ENCODE measurements at regions not wholly inside any gene's neighbourhood (a gene's known extent, or its start where the extent isn't known, plus 50 kb on each side); places are given as distances from the start of the nearest gene placed in this dataset.
"Not testable (repeated sequence)": the region's sequence is repeated elsewhere in the genome, so short reads cannot be mapped to it uniquely, and the experiment has no call there.

DNA sequence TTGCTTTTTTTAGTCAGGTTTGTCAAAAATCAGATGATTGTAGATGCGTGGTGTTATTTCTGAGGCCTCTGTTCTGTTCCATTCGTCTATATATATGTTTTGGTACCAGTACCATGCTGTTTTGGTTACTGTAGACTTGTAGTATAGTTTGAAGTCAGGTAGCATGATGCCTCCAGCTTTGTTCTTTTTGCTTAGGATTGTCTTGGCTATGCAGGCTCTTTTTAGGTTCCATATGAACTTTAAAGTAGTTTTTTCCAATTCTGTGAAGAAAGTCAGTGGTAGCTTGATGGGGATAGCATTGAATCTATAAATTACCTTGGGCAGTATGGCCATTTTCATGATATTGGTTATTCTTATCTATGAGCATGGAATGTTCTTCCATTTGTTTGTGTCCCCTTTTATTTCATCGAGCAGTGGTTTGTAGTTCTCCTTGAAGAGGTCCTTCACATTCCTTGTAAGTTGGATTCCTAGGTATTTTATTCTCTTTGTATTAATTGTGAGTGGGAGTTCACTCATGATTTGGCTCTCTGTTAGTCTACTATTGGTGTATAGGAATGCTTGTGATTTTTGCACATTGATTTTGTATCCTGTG lies 70.1 kb upstream of the TOP3B start:
- DNase-seq: not testable (repeated sequence)

DNA sequence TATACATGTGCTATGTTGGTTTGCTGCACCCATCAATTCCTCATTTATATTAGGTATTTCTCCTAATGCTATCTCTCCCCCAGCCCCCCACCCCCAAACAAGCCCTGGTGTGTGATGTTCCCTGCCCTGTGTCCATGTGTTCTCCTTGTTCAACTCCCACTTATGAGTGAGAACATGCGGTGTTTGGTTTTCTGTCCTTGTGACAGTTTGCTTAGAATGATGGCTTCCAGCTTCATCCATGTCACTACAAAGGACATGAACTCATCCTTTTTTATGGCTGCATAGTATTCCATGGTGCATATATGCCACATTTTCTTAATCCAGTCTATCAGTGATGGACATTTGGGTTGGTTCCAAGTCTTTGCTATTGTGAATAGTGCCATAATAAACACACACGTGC lies 68.4 kb upstream of the TOP3B start:
- DNase-seq: not testable (repeated sequence)

DNA sequence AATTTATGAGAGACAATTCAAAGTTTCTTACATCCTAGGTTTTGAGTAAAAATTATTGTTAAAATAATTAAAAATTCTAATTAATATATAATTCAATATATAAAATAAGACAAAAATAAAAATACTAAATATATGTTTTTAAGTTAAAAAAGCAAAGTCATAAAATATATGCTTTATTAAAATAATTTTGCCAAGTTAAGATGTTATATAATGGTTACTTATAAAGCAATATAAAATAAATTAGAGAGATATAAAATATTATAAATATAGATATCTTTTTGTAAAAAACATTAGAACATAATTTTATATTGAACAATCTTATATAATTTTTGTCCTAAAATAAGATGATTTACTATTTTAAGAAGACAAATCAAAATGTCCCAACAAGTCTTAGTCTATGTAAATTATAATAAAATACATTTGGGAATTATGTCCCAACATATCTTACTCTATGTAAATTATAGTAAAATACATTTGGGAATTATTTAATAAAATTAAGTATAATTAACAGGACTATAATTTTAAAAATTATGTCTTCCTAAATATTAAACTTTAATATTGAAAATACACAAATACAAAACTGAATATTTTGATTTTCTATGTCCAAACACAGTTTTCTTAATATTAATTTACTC lies 67.7 kb upstream of the TOP3B start:
- DNase-seq: no peak

DNA sequence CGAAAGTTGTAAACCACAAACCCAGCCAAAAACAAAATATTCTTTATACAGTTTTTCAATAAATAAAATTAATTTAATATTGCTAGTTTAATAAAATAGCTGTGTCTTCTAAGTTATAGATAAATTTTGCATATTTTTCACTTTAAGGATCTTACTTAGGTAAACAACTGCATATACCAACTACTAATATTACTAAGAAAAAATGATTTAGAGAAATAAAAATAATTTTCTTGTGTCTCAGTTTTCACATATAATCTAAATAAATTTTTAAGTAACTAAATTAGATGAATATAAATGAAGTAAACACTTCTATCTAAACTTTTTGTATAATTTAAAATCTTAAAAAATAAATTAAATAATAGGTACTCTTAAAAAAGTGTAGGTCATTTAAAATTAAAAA lies 67.1 kb upstream of the TOP3B start:
- DNase-seq: no peak

DNA sequence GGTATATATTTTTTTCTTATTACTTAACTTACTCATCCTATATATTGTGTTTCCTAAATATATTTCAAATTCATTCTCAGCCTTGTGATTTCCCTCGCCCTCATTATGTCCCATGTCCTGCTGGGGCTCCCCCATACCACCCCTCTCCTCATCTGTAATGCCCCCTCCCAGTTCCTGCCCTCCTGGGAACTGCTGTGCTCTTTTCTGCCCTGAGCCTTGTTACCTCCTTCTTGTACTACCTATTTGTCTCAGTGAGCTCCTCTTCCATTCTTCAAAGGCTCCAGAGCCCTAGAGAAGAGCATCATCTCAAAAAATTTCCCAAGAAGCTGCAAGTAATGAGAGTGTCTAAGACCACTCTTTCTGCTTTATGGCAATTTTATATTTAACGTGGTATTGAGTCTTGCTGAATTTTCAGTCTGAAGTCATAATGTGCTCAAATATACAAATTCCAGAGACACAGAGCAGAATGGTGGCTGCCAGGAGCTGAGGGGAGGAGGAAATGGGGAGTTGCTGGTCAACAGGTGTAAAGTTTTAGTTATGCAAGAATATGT lies 66.5 kb upstream of the TOP3B start:
- DNase-seq: no peak

DNA sequence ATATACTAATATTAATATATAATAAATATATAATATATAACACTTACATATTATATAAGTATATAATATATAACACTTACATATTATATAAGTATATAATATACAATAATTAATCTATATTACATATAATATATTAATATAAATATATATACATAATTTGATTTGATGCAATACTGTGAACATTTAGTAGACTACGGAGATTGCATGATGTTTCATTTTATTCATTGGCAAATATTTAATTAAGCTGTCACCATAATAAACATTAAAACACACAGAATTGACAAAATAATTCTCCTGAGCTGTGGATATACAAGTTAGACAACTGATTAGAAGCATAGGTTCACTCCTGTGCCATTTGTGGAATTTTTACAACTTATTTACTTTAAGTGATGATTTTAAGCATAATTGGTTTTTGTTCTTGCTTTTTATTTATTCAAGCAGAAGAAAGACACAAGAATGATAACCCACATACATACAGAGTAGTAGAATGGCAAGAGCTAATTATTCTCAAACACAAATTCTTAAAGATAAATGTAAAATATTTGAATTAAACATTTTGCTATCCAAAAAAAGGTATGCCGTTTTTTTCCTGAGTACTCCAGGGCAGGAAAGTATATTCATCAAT lies 65.8 kb upstream of the TOP3B start:
- no peak for DNase-seq

DNA sequence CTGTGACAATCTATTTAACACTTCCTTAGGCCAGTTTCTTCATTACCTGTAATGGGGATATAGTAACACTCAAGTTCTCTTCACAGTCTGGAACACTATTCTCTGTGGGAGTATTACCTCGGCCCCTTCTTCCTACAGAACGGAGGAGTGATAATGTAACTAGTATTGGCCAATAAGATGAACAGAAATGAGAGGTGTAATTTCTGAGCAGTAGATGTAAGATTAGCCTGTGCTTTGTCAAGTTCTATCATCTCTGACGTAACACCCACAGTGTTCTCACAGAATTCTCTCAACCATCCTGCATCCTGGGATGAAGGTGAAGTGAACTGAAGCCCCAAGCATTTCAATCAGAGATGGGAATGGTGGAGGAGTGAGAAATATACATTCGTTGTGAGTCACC lies 65.2 kb upstream of the TOP3B start:
- DNase-seq: no peak

DNA sequence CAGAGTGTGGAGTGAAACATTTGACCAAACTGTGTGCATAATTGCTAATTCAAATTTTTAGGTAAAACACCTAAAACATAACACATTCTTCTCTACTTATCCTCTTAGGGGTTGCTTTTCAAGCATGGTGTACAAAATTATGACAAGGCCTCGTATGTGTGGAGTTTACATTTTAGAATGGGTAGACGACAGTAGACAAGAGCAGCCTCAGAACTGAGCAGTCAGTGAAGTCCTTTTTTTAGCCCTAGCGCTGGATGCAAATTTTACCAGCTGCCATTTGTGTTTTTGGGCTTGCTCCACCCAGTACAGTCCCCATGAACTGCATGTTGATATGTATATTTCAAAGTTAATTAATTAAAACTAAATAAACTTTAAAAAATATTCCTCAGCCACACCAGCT lies 64.7 kb upstream of the TOP3B start:
- no peak for DNase-seq

DNA sequence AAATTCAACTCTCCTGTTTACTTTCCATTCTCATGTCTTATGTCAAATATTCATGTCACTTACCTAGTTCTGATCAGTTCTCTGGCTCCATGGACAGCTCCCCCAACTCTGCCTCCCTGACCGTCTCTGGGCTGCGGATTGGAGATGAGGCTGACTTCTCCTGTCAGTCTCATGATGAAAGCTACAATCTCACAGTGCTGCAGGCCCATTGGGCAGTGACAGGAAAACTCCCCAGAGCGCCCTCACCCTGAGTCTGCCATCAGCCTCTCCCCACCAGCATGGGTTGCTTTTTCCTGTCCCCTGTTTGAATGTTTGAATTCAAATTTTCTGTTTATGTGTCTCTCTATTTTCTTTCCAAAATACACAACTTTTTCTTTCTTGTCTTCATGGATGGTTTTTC lies 63.8 kb upstream of the TOP3B start:
- DNase-seq: no peak

DNA sequence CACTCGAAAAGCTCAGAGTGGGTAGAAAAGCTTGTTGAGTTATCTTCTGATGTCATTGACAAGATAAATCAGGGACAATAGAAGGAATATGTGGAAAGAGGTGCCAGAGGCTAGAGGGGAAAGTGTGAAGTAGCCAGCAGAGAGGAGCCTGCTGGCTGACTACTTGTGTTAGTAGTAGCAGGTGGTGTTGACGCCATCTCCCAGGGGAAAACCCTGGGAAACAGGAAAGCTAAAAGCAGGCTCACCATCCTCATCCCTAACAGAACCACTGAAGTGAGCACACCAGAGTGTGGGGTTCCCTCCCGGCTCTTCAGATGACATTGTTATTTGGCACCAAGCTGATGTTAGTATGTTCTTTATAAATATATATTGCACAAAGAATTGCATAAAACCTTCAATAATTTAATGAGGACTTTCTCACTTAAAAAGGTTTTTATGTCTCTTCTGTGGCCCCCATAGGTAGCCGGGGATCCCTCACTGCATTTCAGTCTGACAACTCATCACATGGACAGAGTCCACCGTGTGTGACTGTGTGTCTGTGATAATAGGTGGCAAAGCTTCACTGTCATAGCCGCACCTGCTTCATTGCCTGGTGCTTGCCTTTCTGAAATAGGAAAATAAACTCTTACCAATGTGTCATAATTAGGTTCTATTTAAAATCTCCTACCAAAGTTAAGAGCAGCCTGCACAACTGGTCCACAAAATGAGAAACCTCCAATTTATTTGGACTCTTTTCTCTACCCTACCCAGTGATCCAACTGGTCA lies 63.2 kb upstream of the TOP3B start:
- DNase-seq: no peak

DNA sequence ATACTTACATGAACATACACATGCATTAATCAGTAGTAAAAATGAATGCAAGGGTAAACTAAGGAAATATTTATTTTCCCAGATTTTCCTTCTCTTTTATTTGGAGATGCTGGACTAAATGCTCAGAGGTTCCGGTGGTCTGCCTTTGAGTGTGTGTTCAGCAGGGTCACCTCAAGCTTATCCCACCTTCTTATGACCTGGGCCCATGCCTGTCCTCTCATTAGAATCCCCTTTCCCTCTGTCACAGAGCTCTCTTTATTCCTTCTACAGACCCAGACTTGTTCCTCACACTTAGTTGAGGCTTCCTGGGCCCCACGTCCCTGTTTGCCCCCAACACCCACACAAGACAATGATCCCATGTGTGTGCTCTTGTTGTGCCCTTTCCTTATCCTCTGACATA lies 61.6 kb upstream of the TOP3B start:
- DNase-seq: no peak

DNA sequence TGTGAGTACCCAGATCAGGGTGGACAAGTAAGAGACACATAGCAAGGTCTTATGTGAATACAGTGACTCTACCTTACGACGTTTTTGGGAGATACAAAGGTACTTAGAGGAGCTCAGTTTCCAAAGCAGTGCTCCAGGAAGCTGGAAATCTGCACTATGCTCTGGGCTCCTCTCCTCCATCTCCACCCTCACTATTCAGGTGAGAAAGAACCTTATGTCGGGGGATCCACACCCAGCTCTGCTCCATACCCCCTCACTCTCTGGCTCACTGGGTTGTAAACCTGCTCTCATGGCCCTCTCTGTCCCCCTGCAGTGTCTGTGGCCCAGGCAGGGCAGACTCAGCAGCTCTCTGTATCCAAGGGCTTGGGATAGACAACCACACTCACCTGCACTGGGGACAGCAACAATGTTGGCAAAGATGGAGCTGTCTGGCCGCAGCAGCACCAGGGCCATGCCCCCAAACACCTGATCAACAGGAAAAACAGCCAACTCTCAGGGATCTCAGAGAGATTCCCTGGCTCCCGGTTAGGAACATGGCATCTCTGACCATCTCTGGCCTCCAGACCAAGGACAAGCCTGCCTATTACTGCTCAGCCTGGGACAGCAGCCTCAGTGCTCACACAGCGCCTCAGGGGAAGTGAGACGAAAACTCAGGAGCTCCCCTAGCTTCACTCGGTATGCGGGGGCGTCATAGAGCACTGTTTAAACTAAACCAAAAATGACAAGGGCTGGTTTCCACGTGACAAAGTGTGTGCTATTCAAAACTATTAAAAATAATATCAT lies 60.9 kb upstream of the TOP3B start:
- DNase-seq: no peak

DNA sequence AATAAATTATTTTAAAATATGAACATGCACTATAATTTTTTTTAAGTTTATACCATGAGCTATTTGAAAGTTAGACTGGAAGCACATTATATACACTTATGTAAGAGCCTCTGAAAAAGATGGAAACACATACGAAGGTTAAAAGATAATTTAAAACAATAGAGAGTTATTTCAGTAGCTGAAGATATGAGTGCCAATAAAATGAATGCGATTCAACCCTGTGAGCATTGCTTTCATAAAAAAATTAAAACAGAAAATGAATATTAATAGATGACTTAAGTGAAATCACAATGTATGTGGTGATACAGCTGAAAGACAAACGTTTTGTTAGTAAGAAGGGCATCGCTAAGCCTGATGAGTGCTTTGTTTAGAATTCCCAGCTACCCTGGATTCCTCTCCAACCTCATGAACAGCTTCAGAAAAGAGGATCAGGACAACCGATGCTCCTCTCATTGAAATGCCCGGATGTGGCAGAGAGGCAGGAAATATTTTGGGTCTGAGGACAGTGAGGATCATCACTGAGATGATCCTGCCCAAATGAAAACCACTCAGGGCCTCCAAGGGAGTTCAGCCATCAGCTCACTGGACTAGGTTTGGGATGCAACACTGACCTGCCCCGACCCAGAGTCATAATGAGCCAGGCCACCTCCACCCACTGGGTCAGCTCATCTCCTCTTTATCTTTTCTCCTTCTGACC lies 60.2 kb upstream of the TOP3B start:
- DNase-seq: no peak

DNA sequence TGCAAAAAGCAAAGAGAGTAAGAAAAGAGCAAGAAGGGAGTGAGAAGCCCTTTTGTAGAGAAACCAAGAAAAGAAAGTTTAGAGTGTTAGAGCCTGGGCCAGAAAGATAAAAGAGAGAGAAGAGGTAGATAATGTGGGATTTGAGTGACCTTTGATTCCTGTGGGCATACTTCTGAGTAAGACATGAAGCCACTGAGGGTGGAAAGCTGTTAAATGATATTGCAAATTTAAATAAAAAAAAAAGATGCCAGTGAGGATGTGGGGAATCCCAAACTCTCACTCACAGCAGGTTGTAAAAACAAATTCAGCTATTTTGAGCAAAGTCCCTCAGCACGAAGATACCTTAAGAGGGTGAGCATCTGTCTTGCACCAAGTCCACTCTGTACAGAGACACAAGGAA lies 59.4 kb upstream of the TOP3B start:
- no peak for DNase-seq

DNA sequence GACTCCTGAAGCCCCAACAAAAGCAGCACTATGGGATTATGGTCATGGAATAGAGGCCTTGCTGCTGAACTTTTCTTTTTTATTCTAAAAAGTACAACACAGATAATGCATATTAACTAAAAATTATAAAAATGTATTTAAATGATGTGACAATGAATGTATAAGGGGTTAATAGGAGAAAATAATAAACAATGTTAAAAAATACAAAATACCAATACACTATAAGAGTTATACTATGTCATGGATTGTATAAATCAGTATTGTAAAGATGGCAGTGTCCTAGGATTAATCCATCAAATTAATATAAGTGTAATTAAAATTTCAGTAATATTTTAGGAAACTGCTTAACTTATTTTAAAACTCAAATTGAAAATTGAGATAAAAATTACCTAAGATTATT lies 58.3 kb upstream of the TOP3B start:
- DNase-seq: no peak

DNA sequence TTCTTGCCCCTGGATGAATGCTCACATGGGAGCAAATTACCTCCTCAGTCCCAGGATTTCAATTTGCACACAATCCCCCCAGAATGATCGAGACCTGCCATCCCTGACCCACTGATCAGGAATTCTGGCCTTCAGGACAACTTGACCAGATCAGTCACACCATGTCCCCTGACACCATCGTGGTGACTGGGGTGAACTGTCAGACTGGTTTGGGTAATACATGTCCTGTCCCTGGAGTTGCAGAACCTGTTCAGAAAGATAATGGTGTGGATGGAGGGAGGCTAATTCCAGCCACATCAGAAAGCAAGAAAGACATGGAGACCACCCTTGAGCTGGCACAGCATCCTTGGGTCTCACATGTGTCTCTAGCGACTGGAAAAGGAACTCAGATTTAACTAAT lies 57.9 kb upstream of the TOP3B start:
- DNase-seq: no peak

DNA sequence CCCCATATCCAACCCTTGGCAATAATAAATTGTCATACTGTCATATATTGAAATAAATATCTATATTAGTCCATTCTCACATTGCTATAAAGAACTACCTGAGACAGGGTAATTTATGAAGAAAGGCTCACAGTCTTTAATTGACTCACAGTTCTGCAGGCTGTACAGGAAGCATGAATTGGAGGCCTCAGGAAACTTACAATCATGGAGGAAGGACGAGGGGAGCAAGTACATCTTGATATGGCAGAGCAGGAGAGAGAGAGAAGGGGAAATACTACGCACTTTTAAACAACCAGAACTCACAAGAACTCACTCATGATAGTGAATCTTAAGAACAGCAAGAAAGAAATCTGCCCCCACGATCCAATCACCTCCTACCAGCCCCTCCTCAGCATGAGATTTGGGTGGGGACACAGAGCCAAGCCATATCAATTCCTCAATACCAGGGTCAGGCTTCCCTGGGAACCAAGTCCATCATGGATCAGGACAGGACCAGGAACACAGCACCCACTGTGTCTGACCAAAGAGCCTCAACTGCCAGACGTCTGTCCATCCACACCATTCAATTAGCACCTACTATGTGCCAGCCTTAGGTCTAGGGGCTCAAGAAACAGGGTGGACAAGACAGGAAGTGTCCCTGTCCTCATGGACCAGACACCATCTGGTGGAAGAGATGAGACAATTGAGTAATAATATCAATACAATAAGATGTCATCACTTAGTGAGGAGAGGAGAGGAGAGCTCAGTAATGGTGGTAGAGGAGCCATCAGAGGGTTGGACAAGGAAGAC lies 56.9 kb upstream of the TOP3B start:
- DNase-seq: no peak

DNA sequence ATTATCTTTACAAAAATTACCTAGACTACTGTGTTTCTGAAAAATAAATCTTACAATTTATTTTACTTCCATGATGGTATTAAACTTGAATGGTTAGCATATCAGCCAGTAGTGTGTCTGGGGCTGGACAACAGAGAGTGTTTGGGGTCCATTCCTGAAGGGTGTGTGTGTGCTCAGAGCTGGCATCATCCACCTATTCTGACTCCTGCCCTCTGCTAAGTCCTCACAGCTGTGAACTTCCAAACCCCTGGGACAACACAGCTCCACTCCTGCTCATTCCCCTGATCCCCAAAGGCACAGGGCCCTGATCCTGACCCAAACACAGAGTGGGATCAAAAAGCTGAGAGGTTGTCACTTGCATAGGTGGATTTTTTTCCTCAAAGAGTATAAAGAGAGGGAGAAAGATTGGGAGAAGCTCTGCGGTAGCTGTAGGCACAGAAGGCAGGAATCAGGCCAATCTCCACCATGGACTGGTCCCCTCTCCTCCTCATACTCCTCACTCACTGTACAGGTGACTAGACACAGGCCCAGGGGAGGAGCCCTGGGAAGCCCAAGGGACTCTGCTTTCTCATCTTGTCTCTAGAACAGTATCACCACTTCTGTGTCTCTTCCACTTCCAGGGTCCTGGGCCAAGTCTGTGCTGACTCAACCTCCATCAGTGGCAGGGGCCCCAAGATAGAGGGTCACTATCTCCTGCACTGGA lies 55.7 kb upstream of the TOP3B start:
- no peak for DNase-seq

DNA sequence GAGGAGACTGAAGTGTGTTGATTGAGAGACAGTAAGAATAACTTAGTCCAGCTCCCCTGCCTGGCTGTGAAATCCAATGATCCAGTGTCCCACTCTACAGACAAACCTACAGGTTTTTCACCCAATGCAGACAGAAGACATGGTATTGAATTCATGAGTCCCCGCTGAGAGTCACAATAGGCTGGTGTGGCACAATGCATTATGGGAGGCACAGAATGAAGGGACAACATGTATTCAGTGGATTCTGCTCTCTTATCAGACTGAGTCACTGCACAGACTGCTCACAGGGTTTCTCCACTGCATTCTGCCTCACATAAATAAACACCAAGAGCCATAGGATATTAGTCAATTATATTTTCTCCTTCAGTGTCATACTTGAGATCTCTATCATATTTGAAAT lies 55.2 kb upstream of the TOP3B start:
- no peak for DNase-seq

DNA sequence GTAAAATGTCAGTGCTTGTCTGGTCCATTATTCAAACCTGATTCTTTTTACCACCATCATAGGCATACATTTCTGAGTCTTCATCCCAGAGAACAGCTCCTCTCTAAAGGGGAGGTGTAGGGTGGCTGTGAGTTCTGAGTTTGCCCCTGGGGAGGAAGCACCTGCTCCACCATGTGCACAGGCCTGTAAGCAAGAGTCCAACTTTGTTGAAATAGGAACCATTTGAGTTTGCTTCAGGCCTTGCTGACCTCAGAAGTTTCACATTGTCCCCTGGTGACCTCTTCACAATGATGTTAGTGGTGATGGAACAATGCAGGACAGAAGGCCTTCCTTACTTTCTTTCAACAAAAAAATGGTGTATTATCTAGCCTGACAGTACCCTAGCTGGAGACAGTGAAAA lies 54.6 kb upstream of the TOP3B start:
- DNase-seq: peak in 1 of 2 donors; percentile 37

DNA sequence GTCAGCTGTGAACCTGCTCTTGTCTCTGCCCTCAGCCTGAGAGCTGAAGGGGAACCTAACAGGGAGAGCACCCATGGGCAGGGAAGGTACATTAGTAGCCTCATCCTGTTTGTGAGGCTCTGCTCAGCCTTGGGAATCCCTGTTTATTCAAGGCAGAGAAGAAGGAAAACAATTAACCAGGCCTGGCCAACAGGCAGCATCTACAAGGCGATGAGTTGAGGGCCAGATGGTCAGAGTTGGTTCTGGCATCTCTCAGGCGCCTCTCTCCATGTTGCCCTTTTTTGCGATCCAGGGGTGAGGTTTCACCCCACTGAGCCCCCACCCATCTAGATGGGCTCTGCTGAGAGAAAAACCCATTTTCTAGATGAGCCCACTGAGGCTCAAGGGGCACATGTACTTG lies 54.0 kb upstream of the TOP3B start:
- DNase-seq: no peak
